LHCN-M2 (cell line): ENCODE measurements at regions not wholly inside any gene's neighbourhood (a gene's known extent, or its start where the extent isn't known, plus 50 kb on each side); places are given as distances from the start of the nearest gene placed in this dataset.
"Not testable (repeated sequence)": the region's sequence is repeated elsewhere in the genome, so short reads cannot be mapped to it uniquely, and the experiment has no call there.

ENCODE experiments used
- DNase-seq: peaks from one replicate; pipeline ENCODE4 v3.0.0-alpha.2; 2012; ENCODE audit warnings: low read depth

DNA sequence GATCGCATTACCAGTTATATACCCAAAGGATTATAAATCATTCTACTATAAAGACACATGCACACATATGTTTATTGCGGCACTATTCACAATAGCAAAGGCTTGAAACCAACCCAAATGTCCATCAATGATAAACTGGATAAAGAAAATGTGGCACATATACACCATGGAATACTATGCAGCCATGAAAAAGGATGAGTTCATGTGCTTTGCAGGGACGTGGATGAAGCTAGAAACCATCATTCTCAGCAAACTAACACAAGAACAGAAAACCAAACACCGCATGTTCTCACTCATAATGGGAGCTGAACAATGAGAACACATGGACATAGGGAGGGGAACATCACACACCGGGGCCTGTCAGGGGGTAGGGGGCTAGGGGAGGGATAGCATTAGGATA lies 495.8 kb downstream of the AACS start:
- DNase-seq: not testable (repeated sequence)

DNA sequence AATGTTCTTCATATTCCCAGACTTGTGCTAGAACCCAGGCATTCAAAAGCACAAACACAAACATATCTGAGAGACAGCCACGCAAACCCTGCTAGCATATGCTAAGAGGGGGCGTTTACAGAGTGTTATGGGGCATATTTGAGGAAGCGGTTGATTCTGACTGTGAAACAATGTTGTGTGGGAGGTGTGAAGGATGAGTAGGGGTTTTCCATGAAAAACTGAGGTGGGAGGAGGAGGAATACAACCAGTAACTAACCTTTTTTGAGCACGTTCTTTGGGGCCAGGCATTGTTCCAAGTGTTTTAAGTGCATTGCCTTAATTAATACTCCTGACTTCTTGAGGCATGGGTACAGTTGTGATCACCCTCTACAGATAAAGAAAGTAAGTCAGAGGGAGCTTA lies 499.5 kb downstream of the AACS start:
- no peak for DNase-seq

DNA sequence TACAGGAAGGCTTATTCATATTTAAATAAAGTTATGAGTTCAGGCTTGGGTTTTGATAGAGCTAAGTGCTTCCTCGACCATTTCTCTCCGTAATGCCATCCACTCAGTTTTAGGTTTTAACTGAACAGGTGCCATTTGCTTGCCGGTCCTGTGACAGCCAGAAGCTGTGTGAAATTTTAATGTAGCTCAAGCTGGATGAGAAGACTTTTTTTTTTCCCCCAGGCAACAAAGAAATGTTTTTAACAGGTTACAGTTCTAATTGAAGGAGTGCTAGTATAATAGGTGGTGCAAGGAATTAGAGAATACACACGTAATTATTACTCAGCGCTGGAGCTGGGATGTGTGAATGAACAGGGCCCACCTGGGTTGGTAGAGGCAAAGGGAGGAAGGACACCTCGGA lies 502.3 kb downstream of the AACS start:
- DNase-seq: no peak

DNA sequence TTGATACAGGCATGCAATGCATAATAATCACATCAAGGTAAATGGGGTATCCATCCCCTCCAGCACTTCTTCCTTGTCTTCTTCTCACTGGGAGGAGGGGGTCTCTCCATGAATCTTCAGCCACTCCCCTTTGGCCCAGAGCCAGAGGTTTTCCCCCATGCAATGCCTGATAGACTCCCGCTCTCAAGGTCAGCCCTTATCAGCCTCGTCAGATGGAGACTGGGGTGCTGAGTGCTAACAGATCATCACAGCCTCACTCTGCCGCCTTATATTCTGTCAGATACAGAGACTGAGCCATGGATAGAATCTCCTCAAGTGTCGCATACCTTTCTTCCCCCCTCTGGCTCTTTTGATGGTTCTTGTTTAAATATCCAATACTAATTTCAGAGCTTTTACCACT lies 503.1 kb downstream of the AACS start:
- DNase-seq: no peak

DNA sequence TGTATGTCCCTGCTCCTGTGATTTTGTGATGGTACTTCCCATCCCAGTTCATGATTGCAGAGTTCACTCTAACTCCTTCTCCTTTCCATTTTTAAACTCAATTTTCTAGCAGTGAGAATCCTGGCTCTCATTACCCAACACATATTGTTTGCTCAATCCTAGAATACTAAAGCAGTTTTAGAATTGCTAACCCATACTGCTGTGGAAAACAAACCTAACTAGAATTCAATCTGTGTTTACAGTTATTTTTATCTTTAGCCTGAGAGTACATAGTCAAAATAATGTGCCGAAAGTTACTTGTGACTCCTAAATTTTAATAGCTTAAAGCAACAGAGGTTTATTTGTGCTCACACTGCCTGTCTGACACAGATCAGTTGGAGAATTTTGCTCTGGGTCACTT lies 508.0 kb downstream of the AACS start:
- no peak for DNase-seq

DNA sequence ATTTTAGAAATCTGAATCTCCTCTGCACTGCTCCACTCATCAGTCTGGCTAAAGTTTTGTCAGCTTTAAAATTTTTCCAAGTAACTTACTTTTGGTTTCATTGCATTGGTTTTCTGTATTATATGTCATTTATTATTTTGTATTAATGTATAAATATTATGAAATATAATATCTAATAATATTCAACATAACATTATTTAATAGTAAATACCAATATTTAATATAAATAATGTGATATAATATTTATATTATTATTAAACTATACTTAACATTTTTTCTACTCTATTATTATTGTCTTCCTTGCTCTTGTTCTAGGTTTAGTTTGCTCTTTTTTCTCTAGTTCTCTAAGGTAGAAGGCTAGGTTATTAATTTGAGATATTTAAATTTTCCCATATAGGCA lies 512.1 kb downstream of the AACS start:
- DNase-seq: no peak

DNA sequence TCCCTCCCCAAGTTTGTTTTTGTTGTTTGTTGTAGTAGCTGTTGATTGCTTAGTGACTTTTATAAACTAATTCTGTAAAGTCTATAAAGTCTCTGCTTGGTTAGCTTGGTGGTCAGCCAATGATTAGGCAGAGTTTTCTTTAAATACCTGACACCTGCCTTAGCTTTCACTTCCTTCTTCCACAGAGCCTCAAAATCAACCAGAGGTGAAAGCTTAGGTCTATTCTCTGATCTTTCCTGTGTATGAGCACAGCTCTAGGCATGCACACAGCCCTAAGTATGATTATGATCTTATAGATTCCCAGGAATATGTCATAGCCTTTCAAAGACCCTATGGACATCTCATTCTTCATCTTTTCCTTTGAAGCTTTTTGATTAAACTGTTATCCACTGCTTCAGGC lies 514.7 kb downstream of the AACS start:
- DNase-seq: no peak

DNA sequence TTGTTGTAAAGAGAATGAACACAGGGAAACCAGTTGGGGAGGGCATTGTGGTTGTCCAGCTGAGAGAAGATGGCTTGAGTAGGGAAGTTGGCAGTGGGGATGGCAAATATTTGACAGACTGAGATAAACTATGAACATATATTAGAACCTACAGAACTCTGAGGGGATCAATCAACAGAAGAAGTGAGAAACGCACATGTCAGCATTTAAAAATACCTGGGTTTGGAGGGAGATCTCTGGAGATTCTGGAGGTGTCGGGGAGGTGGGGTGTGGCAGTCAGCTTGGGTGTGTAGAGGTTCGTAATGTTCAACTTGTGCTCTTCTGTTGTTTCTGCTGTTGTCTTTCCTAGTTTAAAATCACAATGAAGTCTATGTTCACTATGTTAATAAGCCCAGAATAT lies 517.8 kb downstream of the AACS start:
- DNase-seq: no peak

DNA sequence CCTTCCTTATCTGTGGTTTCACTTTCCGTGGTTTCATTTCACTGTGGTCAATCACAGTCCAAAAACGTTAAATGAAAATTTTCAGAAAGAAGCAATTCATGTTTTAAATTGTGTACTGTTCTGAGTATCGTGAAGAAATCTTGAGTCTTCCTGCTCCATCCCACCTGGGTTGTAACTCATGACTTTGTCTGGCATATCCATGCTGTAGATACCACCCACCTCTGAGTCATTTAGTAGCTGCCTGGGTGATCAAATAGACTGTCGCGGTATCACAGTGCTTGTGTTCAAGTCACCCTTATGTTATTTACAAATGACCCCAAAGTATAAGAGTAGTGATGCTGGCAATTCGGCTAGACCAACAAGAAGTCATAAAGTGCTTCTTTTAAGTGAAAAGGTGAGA lies 521.2 kb downstream of the AACS start:
- no peak for DNase-seq

DNA sequence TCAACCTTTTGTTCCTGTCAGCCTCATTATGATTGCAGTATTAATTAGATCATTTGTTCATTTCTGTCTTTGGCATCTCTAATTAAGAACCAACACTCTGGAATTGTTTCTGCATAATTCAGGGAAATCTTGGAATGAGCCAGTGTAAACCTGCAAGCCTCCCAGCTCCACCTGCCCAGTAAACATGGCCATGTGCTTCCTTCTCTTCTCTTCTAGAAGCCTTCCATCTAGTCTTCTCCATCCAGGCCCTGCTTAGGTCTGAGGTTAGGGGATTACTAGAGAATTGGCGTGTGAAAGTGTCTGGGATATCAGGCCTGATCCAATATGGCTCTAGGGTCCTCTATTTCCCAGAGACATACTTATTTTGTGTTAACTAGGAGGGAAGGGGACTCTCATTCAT lies 528.0 kb downstream of the AACS start:
- DNase-seq: no peak

DNA sequence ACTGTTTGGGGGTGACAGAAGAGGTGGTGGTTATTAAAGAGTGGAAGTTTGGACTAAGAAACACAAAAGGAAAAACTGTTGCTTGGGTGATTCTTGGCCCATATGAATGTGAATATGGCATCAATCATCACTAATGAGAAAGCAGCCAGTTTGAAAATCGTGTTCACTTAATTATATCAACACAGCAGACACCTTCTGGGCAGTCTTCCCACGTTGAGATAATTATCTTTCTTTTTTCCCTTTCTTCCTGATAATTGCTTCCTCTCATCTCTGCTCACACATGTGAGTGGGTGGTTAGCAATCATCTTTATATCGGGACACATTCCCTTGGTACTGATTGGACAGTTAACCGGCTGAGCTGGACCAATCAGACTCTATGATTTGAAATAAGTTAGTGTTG lies 539.7 kb downstream of the AACS start:
- DNase-seq: no peak

DNA sequence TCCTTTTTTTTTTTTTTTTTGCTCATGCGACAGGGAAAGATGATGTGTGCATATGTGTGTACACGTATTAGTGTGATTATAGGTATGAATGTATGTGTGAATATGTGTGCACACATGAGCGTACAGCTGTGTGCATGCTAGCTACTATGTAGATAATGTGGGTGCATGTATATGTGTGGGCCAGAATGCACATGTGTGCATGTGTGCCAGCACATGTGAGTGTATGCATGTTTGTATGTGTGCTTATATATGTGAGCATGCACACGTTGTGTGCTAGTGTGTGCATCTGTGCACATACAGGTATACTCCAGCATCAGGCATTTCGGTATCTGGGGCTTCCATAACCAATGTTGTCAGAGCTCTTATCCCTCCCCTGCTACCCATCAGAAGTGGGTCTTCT lies 541.1 kb downstream of the AACS start:
- DNase-seq: no peak

DNA sequence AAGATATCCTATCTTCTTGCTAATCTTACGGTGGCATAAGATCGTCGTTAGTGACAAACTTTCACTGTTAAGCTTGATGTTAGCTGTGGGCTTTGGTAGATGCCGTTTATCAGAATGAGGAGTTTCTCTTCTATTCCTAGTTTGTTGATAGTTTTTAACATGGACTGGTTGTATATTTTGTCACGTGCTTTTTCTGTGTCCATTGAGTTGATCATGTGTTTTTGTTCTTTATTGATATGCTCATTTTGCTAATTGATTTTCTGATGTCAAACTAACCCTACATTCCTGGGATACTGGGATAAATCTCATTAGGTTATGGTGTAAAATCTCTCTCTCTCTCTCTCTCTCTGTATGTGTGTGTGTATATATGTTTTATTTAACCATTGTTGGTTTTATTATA lies 545.1 kb downstream of the AACS start:
- DNase-seq: no peak

DNA sequence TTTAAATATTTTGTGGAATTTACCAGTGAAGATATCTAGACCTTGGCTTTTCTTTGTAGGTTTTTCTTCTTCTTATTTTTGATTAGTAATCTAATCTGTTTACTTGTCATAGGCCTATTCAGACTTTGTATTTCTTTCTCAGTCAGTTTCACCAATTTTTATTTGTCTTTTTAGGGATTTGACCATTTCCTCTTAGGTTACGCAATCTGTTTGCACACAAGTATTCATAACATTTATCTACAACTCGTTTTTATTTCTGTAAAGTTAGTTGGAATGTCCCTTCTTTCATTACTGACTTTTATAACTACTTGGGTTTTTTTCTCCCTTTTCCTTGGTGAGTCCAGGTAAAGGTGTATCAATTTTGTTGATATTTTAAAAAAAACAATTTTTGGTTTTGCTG lies 545.7 kb downstream of the AACS start:
- DNase-seq: no peak

DNA sequence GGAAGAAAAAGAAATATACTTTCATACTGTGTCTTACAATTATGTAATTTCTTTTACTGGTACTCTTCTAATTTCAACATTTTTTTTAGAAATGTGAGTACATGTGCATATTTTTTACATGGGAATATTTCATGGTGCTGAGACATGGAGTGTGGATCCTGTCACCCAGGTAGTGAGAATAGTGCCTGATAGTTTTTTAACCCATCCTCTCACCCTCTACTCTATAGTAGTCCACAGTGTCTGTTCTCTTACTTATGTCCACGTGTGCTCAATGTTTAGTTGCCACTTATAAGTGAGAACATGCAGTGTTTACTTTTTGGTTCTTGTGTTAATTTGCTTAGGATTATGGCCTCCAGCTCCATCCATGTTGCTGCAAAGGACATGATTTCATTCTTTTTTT lies 548.8 kb downstream of the AACS start:
- DNase-seq: no peak

DNA sequence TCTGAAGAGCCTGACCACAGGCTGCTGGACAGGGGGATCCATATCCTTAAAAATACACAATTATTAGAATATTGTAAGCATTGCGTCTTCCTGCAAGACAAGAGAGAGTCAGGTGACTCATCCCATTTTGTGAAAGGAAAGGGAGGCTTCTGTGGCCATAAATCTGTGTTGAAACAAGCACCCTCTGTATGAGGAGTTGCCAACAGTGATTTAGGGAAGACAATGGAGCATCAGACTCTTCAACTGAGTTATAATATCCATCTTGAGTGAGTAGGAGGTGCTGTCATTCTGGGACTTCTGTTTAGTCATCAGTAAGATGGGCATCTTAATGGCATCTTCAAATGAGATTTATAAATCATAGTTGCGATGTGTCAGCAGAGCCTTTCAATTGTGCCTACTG lies 554.5 kb downstream of the AACS start:
- DNase-seq: no peak

DNA sequence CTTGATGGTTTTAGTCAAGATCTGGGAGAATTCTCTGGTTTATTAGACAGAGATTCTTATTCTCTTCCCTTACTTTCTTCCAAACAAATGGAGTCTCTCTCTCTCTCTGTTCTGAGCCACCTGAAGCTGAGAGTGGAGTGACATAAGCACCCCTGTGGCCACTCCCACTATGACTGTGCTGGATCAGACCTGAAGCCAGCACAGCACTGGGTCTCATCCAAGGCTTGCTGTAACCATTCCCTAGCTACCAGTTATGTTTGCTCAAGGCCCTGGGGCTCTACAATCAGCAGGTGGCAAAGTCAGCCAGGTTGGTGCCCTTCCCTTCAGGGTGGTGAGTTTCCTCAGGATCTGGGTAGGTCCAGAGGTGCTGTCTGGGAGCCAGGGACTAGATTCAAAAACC lies 568.5 kb downstream of the AACS start:
- no peak for DNase-seq

DNA sequence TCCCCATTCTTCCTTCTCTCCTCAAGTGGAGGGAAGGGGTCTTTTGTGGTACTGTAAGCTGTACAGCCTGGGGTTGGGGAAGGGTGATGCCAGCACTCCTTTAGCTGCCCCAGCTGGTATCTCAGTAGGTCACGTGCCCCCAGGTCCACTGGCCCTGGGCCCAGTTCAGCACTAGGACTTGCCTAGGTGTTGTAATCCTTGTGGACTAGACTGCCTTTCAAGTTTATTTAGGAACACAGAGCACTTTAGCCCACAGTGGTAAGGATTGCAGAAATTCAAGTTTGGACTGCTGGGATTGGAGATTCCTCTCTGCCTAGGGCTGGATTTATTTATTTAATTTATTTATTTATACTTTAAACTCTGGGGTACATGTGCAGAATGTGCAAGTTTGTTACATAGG lies 569.6 kb downstream of the AACS start:
- DNase-seq: no peak

DNA sequence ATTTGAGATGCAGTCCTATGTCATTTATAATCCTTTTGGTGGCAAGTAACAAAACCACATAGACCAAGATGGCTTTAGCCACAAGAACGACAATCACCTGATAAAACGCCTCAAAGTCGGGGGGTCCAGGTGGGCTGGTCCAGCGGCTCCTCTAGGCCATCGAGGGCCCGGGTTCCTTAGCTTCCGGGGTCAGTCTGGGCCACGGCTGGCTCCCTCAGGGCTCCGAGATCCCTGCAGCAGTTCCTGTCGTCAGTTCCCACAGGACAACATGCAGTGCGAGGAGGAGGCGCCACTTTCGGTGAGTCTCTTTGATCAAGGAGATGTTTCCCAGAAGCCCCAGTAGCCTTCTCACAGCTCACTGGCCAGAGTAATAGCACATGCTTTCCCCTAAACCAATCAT lies 574.6 kb downstream of the AACS start:
- DNase-seq: no peak

DNA sequence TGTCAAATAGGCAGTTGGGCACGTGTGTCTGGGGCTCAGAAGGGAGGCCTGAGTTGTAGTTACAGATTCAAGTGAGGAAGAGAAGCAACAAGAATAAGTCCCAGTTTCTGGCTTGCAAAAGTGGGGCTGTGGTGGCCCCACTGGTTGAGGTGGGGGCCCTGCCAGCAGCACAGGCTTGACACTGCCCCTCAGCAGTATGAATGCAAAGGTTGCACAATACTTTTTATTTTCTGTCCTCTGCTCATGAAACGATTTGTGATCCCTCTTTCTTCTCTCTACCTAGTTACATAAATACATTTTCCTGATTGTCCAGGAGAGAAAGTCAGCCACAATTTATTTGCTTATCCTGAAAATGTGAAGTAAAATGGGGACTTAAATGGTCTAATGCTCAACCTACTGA lies 577.8 kb downstream of the AACS start:
- no peak for DNase-seq

DNA sequence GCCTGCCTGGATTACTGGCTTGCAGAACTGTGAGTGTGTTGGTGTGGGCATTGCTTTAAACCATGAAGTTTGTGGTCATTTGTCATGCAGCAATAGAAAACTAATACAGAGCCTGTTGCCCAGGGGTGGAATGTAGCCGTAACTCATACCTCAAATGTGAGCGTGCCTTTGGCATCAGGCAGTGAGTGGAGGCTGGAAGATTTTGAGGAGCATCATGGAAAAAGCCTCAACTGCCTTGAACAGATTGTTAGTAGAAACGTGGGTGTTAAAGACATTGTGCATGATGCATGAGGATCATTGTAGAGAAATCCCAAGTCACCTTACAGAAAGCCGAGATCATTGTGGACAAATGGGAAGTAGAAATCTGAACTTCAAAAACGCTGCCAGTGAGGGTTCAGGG lies 580.5 kb downstream of the AACS start:
- no peak for DNase-seq

DNA sequence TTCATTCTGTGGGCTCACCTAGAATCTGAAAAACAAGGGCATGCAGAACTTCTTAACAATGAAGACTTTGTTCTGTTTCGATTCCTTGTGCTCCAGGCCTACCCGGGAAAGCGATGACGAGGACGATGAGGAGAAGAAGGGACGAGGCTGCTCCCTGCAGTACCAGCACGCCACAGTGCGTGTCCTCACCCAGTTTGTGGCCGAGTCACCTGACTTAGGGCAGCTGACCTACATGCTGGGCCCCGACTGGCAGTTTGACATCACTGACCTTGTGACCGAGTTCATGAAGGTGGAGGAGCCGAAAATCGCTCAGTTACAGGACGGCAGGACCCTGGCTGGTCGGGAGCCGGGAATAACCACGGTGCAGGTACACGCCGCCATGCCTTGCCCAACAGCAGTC lies 585.4 kb downstream of the AACS start:
- no peak for DNase-seq

DNA sequence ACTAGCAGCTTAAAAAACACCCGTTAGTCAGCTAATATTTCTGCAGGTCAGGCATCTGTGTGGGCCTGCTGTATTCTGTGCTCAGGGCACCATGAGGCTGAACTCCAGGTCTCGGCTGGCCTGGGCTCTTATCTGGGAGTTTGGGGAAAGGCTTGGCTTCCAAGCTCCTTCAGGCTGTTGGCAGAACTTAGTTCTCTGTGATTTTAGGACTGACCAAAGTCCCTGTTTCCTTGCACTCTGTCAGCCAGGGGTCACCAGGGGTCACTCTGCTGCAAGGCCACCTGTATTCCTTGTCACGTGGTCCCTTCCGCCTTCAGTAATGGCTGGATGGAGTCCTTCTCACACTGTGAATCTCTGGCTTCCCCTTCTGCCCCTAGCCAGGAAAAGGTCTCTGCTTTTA lies 586.4 kb downstream of the AACS start:
- DNase-seq: no peak

DNA sequence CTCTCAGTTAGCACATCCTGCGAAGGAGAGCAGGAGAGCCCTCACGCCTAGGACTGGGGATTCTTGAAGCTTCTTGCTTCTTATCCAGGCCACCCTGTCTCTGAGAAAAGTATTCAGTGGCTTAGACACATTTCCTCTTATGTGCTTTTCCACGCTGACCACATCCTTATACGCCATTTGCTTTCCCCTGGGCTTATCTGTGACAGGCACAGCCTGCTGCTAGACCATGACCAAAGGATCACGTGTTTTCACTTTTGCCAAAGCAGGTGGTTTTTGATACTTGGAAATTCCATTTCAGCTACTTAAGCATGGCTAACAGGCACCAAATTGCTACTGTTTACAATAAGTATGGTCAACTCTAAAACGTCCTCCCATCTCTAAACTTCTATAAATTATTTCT lies 587.4 kb downstream of the AACS start:
- no peak for DNase-seq

DNA sequence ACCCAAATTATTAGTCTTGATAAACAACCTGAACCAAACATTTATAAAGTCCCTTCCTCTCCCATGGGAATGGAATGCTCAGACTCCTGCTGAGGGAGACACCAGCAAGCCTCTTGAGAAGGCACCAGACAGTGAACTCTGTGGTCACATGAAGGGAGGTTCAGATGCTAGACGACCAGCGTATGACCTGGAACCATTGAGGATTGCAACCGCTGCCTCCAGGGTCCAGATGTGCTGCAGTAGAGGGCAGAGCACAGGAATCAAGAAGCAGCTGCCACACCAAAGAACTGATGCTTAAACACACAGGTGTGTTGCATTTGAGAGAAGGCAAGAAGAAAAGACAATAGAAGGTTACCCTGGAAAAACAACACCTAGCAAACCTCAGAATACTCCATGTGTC lies 592.4 kb downstream of the AACS start:
- DNase-seq: no peak
